Calu3 (cell line): ENCODE measurements at regions not wholly inside any gene's neighbourhood (a gene's known extent, or its start where the extent isn't known, plus 50 kb on each side); places are given as distances from the start of the nearest gene placed in this dataset.

Source experiments
- BruUV-seq: library from RNA; stranded (reverse); fragments of 400-500 nt; replicated peaks from 2 replicates; lab custom pipeline; 2021; lab: Mats Ljungman, UMichigan
- CTCF ChIA-PET: fragments of 300-600 bp; sonication (Branson Sonifier 250); formaldehyde crosslinking; loops from one replicate; lab custom pipeline; 2022; ENCODE audit warnings: antibody characterized with exemption; lab: Charles Lee
- DNase-seq: peaks from one replicate; pipeline ENCODE4 v3.0.0; 2022
- H3K27ac Mint-ChIP-seq: one replicate; pipeline ENCODE4 v1.8.0; 2022; ENCODE audit warnings: mixed read lengths; ENCODE audit not compliant: unreplicated experiment
- H3K27me3 Mint-ChIP-seq: one replicate; pipeline ENCODE4 v1.8.0; 2022; ENCODE audit warnings: mixed read lengths; ENCODE audit not compliant: unreplicated experiment
- H3K36me3 Mint-ChIP-seq: one replicate; pipeline ENCODE4 v1.8.0; 2022; ENCODE audit warnings: mild to moderate bottlenecking, moderate library complexity, mixed read lengths; ENCODE audit not compliant: insufficient read depth, unreplicated experiment
- H3K4me1 Mint-ChIP-seq: one replicate; pipeline ENCODE4 v1.8.0; 2022; ENCODE audit warnings: mild to moderate bottlenecking, low read depth, mixed read lengths; ENCODE audit not compliant: unreplicated experiment
- H3K4me3 Mint-ChIP-seq: one replicate; pipeline ENCODE4 v1.8.0; 2022; ENCODE audit warnings: mild to moderate bottlenecking, low read depth, moderate library complexity, mixed read lengths; ENCODE audit not compliant: unreplicated experiment
- H3K9me3 Mint-ChIP-seq: one replicate; pipeline ENCODE4 v1.8.0; 2022; ENCODE audit warnings: low read depth, mixed read lengths; ENCODE audit not compliant: unreplicated experiment
- CTCF ChIP-seq: fragments of 200-600 bp; IDR thresholded peaks from one replicate; pipeline ENCODE4 v1.8.0; 2022; ENCODE audit warnings: antibody characterized with exemption; ENCODE audit not compliant: unreplicated experiment
- intact Hi-C: fragments of 100-400 bp; cut with micrococcal nuclease; formaldehyde crosslinking; loops from one replicate; pipeline ENCODE4 v1.10.0; 2022; ENCODE audit not compliant: unreplicated experiment

GRCh38 chr5:135219868-135220267 is 179.2 kb downstream of the MACROH2A1 start:
- peaks cover 61% of the 10 kb centered on the region for H3K27me3 Mint-ChIP-seq
- no peak overlapping the region for H3K4me3 Mint-ChIP-seq
- CTCF ChIA-PET = interaction anchor here (0.7 kb wide), 2 partner anchors 8 to 11 kb away, joined by 4 read pairs; no protein-coding TSS in a partner anchor
- no peak overlapping the region for H3K27ac Mint-ChIP-seq
- no peak for DNase-seq
- no TSS peak for BruUV-seq
- H3K4me1 Mint-ChIP-seq = no peaks in the 10 kb centered on the region
- intact Hi-C loops = no loop called here
- no peaks in the 10 kb centered on the region for H3K9me3 Mint-ChIP-seq
- no peaks in the 10 kb centered on the region for H3K36me3 Mint-ChIP-seq
- TF ChIP-seq CTCF = no peak

DNA sequence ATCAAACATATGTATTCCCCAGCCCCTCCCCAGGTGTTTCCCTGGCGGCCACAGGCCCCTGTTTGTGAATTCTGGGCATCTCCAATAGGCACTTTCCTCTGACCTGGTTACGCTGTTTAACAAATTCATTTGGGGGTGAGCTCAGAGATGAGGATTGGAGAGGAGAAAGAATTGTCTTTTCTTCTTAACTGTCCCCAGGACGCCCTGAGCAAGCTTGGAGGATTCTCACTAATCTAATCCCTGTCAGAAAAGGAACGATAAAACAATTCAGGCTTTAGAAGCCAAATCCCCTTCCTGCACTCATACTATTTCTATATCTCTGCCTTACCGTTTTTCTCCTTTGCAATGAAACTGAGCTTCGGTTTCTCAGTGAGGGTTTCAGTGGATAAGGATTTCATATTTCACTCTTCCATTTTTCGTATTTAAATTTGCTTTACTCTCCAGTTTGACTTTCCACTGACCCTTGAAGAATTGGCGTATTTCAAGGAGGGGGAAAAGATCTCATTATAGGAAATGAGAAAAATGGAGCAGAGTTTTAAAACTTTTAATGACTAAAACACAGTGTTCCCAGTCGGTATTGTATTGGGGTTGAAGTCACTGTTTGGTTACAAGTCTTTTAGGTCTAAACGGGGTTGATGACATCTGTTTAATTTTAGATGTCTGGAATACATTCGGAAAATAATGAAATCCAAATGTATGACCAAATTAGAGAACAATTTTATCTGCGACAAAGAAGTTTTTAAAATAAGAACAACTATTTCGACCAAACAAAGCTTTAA is 180.1 kb downstream of the MACROH2A1 start:
- H3K36me3 Mint-ChIP-seq = no peaks in the 10 kb centered on the region
- BruUV-seq = no TSS peak
- CTCF ChIA-PET = interaction anchor here (0.6 to 0.7 kb wide), 2 partner anchors 7 to 9 kb away, joined by 3 to 4 read pairs; no protein-coding TSS in a partner anchor

GRCh38 chr5:135218486-135218755 is 180.6 kb downstream of the MACROH2A1 start:
- BruUV-seq = no TSS peak
- H3K4me3 Mint-ChIP-seq = no peak overlapping the region
- H3K4me1 Mint-ChIP-seq = no peaks in the 10 kb centered on the region
- TF ChIP-seq CTCF = no peak
- H3K27ac Mint-ChIP-seq = no peak overlapping the region
- intact Hi-C loops = no loop called here
- DNase-seq = no peak
- H3K27me3 Mint-ChIP-seq = peaks cover 61% of the 10 kb centered on the region
- CTCF ChIA-PET = interaction anchor here (0.6 kb wide), 1 partner anchor 10 kb away, joined by 3 read pairs; no protein-coding TSS in a partner anchor
- H3K9me3 Mint-ChIP-seq = no peaks in the 10 kb centered on the region
- H3K36me3 Mint-ChIP-seq = no peaks in the 10 kb centered on the region

More for the DNA sequence above, 180.1 kb downstream of the MACROH2A1 start:
- H3K4me1 Mint-ChIP-seq = no peaks in the 10 kb centered on the region
- H3K27ac Mint-ChIP-seq = no peak overlapping the region
- peaks cover 61% of the 10 kb centered on the region for H3K27me3 Mint-ChIP-seq
- intact Hi-C loops = no loop called here
- DNase-seq = no peak
- H3K4me3 Mint-ChIP-seq = no peak overlapping the region
- TF ChIP-seq CTCF = no peak
- no peaks in the 10 kb centered on the region for H3K9me3 Mint-ChIP-seq

DNA sequence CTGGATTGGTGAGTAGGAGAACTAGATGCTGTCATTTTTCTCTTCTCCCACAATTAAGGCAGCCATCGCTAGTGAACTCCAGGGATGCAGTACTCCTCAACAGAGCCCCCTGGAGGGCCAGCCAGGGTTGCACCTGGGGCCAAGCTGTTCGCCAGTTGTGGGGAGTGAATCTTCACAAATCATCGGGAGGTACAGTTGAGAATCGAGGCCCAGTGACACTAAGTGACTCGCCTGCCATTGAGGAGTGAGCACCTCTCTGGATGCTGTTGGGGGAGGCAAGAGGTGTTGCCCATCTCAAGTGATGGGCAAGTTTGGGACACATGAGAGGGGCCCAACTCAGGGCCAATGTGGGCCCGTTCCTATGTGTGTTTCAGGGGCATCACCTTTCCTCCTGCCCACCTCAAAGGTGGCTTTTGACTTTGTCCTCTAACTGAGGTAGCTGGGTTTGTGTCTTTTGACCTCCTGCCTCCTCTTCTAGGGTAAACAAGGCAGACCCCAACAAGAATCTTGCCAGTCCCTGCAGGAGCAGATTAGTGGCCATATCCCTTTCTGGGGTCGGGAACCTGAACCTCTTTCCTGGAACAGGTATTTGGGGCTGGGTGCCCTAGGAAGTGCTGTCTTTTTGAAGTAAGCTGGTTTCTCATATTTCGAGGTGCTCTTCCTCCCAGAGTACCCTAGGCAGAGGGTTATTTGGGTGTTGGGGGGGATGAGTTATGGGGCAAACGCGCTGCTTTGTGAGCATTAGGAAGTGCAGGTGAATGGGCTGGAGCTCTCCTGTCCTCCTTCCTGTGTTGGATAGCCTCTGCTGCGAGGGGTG is 181.2 kb downstream of the MACROH2A1 start:
- intact Hi-C loops = no loop called here
- no peak for DNase-seq

More for the DNA sequence above, 181.2 kb downstream of the MACROH2A1 start:
- no peak for TF ChIP-seq CTCF
- no peak overlapping the region for H3K4me3 Mint-ChIP-seq
- peaks cover 61% of the 10 kb centered on the region for H3K27me3 Mint-ChIP-seq
- H3K9me3 Mint-ChIP-seq = no peaks in the 10 kb centered on the region
- H3K36me3 Mint-ChIP-seq = no peaks in the 10 kb centered on the region
- H3K27ac Mint-ChIP-seq = no peak overlapping the region
- no peaks in the 10 kb centered on the region for H3K4me1 Mint-ChIP-seq
- no TSS peak for BruUV-seq
- CTCF ChIA-PET = interaction anchor here (0.6 kb wide), 1 partner anchor 10 kb away, joined by 3 read pairs; no protein-coding TSS in a partner anchor
